GM12872 (cell line): ENCODE measurements at regions not wholly inside any gene's neighbourhood (a gene's known extent, or its start where the extent isn't known, plus 50 kb on each side); places are given as distances from the start of the nearest gene placed in this dataset.

Experiments
- CTCF ChIP-seq: IDR thresholded peaks from 3 replicates; pipeline ENCODE4 v1.5.1; 2011; ENCODE audit warnings: low read depth, mild to moderate bottlenecking, low read length, moderate library complexity; ENCODE audit not compliant: insufficient read depth

- no peak for TF ChIP-seq CTCF
These were observed 198.8 kb upstream of the TYRP1 start for GRCh38 chr9:12494411-12494810.

- no peak for TF ChIP-seq CTCF
These were observed 195.4 kb upstream of the TYRP1 start for GRCh38 chr9:12497790-12498189.

DNA sequence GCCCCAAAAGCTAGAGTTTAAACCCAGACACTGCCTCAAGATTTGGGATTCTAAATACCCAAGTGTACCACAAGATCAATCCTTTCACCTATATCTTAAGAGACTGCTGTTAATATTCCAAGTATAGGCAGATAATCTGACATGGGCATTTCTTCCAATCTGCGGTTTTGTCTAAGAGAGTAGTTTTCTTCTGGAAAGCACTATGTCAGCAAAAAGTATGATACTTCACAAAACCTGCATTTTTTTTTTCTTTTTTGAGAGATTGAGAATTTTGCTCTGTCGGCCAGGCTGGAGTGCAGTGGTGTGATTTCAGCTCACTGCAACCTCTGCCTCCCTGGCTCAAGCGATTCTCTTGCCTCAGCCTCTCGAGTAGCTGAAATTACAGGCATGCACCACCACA is 190.7 kb upstream of the TYRP1 start:
- TF ChIP-seq CTCF: no peak

- TF ChIP-seq CTCF: no peak
These were observed 189.5 kb upstream of the TYRP1 start for GRCh38 chr9:12503606-12504122.

DNA sequence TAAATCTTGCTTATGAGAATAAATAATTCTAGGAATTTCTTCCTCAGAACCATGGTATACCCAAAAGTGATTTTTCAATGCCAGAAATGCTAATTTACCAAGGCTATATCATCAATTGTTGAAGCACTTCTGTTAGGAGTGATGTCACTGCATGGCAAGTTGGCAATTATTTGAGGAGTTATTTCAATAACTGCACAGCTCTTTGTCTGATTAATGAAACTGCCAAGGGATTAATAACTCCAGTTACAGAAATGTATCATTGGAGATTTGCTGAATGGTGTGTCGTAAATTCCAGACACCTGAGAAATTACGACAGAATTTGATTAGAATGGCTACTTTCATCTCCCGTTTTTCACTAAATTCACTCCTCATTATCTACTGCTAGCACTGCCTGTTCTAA is 182.6 kb upstream of the TYRP1 start:
- no peak for TF ChIP-seq CTCF

DNA sequence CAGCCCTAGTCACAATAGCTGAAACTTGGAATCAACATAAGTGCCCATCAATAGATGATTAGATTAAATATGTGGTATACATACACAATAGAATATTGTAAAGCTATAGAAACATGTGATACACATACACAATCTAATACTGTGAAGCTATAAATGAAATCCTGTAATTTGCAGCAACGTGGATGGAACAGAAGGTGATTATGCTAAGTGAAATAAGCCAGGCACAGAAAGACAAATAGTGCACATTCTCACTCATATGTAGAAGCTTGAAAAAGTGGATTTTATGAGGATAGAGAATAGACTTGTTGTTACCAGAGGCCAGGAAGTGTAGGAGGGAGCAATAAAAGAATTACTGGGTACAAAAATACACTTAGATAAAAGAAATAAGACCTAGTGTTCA is 181.5 kb upstream of the TYRP1 start:
- no peak for TF ChIP-seq CTCF

- no peak for TF ChIP-seq CTCF
These were observed 177.2 kb upstream of the TYRP1 start for GRCh38 chr9:12516031-12516430.

- TF ChIP-seq CTCF: no peak
These were observed 176.6 kb upstream of the TYRP1 start for GRCh38 chr9:12516573-12516972.
